NCI-H226 (cell line): ENCODE measurements at regions not wholly inside any gene's neighbourhood (a gene's known extent, or its start where the extent isn't known, plus 50 kb on each side); places are given as distances from the start of the nearest gene placed in this dataset.

ENCODE experiments used
- DNase-seq: peaks from one replicate; pipeline ENCODE4 v3.0.0-alpha.2; 2015

DNA sequence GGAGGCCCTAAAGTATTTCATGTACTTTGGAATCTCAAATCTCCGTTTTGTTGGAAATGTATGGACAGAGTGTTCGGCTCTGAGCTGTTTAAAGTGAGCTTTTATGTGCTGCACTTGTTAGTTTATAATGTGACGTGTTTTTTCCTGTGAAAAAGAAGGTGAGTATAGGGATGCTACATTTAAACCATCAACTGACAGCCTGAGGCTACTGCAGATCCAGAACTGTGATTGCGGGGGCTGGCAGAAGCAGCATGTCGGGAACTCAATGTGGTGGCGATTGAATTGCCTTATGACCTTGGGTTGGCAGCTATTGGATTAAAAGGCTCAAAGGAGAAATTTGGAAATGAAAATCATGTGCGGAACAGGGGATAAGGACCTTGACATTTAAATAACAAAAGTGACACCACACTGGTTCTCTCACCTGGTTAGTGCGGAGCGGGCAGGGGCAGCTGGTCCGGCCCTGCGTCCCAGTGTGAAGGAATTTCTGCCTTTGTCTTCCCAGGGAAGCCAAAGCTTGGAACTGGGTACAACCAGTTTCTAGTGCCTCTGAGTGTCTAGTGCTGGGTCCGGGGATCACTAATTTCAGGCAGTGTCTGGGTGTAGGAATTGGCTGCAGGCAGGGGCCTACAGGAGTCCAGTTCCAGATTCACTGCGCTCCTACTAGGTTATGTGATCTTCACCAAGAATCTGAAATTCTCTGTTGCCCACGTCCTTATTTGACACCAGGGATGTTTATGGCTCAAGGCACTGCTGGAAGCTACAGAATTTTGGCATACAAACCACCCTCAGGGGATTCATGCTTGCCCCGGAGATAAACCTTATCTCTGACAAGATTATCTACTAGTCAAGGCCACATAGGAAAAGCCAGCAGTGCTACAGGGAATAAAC is 120.7 kb upstream of the ERCC6L2 start:
- no peak for DNase-seq

DNA sequence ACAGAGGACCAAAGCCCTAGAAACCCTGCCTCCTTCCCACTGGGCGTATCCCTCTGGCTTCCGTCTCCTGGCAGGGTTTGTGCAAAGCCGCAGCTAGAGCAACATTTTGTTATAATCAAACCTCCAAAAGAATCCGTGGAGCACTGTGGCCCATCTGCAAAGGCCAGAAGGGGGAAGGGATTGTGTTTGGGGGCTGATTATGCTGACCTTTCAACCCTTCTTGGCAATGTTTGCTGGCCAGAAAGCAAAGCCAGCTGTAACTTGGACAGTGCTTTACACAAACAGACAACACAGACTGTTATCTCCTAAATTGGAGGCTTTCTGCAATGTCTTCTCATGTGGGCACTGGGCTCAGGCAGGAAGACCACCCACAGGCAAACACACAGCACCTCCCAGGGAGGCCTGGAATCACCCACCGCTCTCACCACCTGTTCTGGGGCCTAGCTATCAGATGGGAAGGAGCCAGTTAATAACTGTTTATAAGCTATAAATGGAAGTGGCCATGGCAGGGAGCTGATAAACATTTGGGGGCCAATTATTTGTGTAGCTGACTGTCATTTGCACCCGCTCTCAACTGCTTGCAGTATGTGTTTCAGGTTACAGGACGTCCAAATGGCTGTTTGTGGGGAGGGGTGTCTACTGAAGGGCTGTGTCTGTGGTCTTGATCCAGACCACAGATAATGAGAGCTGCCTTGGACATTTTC is 121.6 kb upstream of the ERCC6L2 start:
- DNase-seq, result no peak

DNA sequence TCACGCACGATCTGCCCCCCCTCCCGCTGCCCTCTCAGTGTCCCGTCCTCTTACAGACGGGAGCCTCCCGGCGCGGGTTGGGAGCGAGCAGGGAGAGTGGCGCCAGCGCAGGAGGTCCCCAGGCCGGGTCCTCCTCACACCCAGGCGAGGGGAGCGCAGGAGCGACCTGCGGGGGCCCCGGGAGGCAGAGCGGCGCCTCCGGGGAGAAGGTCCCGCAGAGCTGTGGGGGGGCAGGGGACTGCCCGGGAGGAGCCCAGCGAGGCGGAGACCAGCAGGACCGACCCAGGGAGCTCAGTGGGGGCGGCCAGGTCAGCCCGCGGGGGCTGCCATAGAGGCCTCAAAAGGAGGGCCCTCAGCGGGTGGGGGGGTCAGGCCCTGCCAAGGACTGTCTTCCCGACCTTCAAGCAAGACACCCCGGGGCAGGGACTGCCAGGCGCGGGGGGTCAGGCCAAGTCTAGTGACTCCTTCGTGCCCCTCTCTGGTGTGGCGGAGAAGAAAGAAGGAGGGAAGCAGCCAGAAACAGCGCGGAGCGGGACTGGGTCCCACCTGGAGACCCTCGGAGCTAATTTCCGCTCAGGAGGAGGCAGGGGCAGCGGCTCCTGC is 123.3 kb upstream of the ERCC6L2 start:
- no peak for DNase-seq

DNA sequence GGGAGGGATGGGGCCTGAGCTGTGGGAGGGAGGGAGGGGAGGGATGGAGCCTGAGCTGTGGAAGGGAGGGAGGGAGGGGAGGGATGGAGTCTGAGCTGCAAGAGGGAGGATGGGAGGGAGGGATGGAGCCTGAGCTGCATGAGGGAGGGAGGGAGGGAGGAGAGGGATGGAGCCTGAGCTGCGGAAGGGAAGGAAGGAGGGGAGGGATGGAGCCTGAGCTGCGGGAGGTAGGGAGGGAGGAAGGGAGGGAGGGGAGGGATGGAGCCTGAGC is 124.0 kb upstream of the ERCC6L2 start:
- DNase-seq, result no peak

DNA sequence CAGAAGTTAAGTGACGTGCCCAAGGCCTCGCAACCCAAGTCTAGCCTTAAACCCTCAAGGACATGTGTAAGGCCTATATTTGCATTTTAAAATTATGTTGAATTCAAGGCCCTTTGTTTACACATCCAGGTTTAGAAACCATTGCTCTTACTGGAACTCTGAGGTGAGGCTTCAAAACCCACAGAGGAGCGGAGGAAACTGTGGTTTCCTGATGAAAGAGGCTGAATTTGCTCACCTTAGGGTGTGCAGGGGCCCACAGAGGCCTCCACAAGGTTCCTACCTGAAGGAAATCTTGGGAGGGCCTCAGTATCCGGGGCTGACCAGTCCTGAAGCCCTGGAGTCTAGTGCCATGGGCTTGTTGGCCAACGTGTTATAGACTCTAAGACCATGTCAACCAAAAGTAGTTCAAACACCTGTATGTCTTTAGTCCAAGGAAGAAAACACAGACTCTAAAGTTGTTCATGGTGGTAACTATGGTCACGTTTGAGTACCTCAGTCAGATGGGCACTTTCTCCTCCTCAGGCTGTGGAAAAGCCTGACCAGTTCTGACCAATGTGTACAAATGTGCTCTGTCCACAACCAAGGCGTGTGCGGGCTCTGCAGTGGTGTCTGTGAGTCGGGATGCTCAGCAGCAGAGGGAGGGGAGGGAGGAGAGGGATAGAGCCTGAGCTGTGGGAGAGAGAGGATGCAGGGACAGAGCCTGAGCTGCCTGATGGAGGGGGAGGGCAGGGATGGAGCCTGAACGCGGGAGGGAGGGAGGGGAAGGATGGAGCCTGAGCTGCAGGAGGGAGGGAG is 124.6 kb upstream of the ERCC6L2 start:
- DNase-seq, result no peak

DNA sequence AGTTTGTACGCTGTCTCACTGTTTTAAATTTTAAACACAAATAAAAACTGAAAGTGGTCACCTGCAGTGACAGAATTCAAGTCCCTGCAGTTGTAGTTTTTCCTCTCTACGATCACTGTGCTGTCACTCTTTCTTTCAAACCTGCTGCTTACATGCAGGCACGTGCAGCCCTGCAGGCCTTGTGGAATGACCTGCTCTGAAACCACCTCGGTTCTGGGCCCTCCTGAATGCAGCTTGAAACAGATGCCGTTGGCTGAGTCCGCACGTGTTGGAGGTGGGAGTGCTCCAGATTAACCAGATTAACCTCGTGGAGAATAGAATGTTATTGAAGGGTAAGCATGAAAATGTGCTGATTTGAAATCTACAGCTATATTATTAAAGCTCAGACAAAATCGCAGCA is 126.0 kb upstream of the ERCC6L2 start:
- no peak for DNase-seq

DNA sequence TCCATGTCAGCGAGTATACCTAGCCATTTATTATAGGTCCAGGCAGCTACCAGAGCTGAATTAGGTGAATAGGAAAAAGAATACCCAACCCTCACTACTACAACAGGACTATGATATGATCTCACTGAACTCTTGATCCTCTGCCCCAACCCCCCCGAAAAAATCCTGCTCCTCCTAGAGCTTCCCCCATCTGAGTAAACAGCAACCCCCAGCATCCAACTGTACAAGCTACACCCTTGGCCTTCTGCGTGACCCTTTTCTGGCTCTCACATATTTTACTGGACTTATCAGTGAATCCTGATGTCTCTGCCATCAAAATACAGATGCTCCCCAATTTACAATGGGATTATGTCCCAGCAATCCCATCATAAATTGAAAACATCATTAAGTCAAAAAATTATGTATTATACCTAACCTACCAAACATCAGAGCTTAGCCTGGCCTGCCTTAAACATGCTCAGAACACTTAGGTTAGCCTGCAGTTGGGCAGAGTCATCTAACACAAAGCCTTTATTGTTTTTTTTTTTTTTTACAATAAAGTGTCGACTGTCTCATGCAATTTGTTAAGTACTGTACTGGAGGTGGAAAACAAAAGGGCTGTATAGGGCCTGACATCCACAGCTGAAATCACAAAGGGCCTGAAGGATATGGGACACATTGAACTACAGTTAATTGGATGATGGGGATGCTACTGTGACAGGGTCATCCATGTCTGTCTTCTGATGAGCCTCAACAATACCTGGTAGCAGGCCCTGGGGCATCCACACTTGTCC is 128.9 kb upstream of the ERCC6L2 start:
- no peak for DNase-seq

DNA sequence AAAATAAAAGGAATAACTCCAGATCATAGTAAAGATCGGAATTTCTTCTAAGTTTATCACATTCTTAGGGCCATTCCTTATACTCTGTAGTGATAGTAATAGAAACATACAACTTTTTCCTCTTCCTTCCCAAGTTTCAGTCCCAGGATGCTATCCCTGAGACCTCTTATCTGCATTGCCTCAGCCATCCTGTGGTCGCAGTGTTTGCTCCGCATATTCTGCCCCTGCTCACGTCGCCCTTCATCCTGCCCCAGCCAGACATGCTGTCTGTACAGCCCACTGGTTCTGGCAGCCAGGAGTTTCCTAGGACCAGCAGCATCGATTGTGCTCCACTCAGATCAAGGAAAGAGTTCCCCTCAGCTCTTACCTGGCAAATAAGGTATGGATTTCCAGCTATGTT is 132.7 kb upstream of the ERCC6L2 start:
- DNase-seq, result no peak

DNA sequence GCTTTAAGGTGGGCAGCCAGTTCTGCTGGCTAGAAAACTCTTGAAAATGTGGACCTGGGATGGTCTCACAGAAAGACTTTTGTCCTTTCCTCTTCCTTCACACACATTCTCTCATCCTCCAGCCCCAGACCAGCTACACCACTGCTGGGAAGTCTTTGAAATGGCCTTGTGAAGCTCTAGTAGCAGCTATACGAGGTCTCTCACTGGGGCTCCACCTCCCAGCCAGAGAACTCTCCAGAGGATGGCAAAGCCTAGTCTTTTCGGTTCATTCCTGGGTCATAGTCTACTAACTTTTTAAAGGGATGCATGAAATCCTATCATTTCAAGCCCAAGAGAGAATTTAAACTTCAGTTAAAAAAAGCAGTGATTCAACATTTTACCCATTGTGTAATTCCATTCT is 133.9 kb upstream of the ERCC6L2 start:
- DNase-seq, result no peak

DNA sequence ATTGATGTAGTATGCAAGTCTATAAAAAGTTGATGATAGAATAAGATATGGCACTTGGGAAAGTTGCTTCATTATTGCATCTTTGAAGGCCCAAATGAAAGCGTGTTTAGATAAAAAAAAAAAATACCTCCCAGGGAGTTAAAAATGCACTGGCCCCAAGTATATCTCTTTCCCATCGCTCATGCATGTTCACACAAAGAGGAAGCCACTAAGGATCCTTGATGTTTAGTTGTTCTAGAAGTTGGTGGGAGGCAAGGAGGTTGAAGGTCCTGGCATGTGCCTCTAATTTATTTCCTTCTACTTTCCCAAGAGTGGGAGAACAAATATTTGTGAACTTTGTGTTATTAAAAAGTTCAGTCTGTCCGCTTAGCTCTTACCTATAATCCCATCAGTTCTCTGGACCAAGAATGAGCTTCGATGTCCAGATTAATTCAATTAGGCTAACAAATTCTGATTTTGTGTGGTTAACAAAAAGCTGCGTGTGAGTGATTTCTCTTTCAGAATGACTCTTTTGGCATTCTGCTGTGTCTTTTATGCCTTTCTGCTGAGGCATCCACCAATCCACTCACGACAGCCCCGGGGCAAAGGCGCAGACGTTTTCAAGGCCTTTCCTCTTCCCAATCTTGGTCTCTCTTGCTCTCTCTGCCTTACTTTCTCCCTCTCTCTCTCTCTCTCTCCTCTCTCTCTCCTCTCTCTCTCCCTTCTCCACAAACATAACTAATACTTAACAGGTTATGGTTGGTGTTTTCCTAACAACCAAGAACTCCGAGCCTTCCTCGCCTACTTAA is 135.1 kb upstream of the ERCC6L2 start:
- no peak for DNase-seq

DNA sequence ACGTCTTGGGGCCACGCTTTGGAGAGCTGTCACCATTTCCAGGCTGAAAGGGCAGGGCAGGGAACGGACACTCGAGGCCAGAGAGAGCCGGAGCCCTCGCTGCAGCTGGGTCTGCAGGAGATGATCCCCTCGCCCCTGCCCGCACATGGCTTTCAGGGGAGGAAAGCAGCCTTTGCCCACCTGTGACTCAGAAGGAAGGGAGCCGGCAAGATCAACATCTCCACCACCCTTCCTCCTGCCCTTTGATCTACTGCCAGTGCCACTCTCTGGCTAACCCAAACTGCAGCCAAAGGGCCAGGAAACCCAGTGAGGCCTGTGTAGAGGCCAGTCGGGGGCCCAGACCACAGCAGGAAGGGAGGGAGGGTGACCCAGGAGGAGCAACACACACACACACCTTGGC is 137.1 kb upstream of the ERCC6L2 start:
- DNase-seq, result no peak

DNA sequence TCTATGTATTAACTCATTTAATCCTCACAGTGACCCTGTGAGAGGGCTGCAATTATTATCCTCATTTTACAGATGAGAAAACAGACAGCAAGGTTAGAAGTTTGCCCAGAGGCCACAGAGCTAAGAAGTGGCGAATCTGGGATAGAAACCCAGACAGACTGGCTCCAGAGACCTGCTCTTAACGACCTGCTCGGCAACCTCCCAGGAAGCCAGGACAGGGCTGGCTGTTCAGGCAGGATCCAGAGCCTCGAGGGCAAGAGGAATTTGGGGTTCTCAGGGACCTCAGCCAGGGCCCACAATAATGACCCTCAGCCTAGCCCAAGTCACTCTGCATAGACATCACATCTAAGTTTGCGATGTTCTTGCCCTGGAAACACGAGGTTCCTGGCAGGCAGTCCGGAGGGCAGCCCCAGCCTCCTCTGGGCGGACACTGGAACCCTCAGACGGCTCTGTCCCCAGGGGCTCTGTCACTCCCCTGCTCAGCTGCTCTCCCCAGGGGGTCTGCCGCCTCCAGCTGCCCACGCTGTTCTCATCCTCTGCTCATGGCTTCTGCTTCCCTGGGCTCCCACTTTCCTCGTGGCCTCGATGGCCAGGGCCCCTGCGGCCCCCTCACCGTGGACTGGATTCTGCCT is 138.5 kb upstream of the ERCC6L2 start:
- DNase-seq, result no peak

DNA sequence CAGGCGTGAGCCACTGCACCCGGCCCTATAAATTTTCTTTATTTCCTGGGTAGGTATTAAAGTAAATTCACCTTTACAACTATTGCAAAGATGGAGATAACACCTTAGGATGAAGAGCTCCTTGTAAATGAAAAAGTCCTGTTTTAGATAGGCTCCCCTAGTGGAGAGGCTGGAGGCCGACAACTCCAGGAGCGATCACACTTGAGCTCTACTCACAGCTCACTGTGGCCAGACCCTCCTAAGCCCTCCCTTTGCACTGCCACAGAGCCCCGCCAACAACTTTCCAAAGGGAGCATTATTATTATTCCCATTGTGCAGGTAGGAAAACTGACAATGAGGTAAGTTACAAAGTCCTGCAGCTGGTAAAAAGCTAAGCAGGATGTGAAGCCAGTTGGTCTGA is 139.1 kb upstream of the ERCC6L2 start:
- no peak for DNase-seq

DNA sequence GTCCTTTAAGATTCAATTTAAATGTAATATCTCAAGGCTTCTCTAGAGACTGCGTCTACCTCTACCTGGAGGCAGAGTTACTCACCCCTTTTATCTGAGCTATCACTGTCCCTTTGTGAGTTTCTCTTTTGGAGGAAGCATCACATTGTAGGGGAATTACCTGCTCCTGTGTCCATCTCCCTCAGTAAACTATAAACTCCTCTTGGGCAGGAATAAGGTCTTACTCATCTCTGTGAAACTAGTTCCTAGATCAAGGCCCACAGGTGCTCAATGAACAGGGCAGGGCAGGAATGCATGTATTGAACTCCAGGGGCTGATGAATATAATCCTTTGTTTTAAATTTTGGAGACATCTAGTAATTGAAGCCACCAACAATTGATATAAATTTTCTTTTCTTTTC is 139.8 kb upstream of the ERCC6L2 start:
- no peak for DNase-seq

DNA sequence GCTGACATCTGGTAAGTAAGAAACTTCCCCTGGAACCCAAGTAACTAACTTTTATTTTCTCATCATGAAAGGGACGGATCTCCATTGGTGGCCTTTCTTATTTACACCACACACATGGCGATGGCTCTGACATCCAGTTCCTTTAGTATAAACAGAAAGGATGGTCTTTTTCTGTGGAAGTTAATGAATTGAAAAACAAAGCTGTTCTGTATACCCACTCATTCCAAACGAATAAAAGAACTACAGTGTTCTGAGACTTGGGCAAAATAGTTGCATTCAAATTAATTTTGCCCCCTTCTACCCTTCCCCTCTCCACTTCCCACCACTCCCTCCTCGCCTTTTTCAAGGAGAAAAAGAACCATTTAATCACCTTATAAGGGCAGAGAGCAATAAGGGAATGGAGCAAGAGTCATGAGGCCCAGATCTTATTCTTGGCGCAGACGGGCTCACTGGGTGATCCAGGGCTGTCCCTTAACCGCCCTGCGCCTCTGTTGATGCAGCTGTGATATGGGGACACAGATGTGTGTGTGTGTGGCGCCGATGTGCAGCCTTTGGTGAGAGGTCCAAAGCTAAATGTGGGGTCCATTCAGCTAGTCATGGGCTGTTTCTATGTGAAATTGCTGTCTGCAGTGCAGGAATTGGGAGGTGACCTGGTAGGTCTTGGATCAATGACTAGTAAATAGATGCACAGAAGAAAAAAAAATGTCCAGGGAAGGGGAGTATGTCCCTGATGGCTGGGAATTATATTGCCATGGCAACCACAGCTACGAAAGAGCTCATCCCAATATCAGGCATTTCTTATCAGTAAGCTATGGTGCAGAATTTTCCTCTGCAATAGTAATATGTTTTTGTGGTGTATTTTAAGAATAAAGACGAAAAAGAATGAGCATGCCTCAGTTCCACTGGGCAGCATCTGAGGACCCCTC is 141.5 kb upstream of the ERCC6L2 start:
- no peak for DNase-seq

DNA sequence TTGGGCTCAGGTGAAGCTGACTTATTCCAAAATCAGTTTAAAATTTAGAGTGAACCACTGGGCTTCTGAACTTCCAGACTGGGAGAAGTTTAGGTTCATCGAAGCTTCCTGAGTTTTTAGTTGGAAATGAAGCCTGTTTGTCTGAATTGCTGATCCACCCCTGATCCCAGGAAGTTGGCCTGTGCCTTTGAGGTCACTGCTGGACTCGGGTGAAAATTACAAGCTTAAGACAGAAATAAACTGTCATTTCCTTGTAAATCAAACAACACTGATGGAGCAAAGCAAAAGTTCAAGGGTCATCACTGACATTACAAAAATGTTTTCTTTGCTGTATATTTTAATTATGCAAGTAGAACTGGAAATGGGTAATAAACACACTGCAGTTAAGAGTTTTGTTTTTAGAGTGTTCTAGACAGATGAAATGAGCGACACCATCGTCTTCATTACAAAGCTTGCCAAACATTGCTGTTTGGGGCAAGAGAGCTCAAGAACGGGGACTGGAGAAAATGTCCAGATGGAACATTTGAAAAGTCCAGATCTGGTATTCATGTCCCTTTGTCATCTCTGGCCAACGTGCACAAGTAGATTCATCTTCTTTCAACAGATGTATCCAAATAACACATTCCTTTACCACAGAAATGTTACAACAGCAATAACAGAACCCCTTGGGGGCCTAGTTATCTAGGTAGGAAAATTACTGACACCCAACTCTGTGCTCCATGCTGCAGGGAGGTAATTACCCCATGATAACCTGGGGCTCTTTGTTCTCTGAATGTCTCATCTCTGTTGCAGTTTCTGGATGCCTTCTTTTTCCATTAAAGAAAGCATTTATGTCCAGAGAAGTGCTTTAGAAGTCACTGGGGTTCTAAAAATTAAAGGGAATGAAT is 142.4 kb upstream of the ERCC6L2 start:
- DNase-seq, result no peak

DNA sequence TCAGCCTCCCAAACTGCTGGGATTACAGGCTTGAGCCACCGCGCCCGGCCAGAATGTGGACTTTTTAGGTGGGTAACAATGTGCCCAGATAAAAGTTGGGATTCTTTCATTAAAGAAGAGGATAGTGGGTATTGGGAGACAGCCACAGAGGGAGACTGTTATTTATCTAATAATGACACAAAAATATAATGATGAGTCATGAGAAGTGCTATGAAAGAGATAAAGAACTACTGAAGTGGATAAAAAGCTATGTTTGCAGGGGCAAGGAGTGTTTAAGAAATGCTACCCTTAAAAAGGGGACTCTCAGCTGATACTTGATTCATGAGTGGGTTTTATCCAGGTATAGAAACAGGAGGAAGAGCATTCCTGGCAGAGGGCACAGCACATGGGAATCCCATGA is 143.6 kb upstream of the ERCC6L2 start:
- no peak for DNase-seq

DNA sequence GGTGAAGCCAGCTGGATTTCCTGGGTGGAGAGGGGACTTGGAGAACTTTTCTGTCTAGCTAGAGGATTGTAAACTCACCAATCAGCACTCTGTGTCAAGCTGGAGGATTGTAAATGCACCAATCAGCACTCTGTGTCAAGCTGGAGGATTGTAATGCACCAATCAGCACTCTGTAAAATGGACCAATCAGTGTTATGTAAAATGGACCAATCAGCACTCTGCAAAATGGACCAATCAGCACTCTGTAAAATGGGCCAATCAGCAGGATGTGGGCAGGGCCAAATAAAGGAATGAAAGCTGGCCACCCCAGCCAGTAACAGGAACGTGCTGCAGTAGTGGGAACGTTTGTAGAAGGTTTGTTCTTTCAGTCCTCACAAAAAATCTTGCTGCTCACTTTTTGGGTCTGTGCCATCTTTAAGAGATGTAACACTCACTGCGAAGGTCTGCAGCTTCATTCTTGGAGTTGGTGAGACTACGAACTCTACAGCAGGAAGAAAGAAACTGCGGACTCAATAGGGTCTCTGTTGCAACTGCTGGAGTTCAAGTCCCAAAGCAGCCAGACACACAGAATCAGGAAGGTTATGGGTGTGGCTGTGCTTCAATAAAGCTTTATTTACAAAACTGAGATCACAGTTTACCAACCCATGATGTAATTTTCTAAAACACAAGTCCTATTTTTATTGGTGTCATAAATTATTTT is 145.7 kb upstream of the ERCC6L2 start:
- DNase-seq, result no peak

DNA sequence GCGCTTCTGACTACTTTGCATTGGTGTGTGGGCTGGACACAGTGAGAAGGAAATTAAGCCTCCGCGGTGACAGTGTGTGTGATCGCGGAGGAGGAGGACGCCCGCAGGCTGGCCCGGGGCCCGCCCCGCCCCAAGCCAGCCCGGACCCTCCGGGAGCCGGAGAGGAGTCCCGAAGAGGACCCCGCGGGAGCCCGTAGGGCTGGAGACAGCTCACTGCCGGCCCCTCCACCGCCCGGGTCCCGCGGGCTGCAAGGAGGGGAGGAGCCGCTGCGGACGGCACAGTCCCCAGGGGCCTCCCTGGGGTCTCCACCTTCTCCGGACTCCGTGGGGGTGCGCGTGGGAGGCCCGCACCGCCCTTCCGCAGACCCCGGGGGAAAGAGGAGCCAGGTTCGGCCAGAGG is 146.4 kb upstream of the ERCC6L2 start:
- no peak for DNase-seq
